ENCODE measurements at regions not wholly inside any gene's neighbourhood (a gene's known extent, or its start where the extent isn't known, plus 50 kb on each side); places are given as distances from the start of the nearest gene placed in this dataset.

DNA sequence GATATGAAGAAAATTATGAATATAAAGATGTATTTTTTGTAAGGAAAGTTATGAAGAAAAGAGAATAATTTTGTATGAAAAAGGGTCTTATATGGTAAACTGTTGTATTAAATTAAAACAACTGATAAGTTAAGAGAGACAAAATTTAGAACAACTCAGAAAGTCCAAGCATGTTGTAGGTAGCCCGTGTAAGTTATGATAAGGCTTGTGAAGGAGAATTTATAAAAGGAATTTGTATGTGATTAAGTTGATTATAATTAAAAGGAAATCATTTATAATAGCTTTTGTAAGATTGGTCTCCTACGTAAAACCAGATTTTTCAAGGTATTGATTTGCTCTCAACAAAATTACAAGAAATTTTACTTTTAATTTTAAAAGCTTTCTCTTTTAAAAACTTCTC lies 1579.3 kb downstream of the HACE1 start:
- no peak for TF ChIP-seq CTCF (IDR thresholded peaks at IDR 0.05)
- no peak for TF ChIP-seq ZFX (IDR thresholded peaks at IDR 0.05; ENCODE audit: borderline replicate concordance)

All from 22Rv1 (cell line).